Jurkat, Clone E6-1 (cell line): ENCODE measurements at regions not wholly inside any gene's neighbourhood (a gene's known extent, or its start where the extent isn't known, plus 50 kb on each side); places are given as distances from the start of the nearest gene placed in this dataset.

Experiments
- DNase-seq: peaks from one replicate; pipeline ENCODE4 v3.0.0-alpha.2; 2011; ENCODE audit warnings: low read depth, low spot score
- H3K4me3 ChIP-seq: 2 replicates; pipeline ENCODE4 v1.5.1; 2011; ENCODE audit warnings: mild to moderate bottlenecking, low read length, control low read depth, moderate library complexity

DNA sequence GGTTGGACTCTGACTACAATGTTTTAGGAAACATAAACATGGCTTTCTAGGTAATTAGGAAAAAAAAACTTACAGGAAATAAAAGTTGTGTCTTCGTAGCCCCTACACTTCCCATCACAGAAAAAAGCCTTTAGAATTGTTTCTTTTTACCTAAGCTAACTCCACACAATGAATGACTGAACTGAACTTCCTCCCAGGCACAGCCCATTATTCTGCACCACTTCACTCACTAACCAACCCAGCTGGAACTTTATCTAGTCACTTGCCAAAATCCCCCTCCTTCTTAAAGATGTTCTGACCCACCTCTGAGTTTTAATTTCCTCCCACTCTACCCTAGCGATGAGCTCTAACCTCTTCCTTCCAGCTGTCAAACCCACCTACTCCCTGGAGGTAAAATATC is 91.7 kb upstream of the MEOX2 start:
- no peak for DNase-seq
- no peak overlapping the region for H3K4me3 ChIP-seq

DNA sequence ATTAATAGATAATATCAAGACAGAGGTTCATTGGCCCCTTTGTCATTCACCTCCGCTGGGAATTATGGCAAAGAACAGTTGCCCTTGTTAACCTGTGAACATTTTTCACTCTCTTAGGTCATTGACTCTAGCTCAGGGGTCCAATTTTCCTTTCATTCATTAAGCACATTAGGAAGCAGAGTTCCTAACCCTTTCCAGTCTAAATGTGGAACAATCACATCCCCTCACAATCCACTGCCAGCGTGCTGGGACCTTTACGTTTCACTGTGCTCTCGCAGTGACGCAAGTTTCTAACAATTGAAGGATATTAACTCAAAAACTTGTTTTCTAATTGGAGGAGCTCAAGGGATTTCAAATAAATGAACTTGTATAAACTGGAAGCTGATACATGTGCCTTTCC is 79.3 kb upstream of the MEOX2 start:
- H3K4me3 ChIP-seq = no peak overlapping the region
- DNase-seq = no peak

DNA sequence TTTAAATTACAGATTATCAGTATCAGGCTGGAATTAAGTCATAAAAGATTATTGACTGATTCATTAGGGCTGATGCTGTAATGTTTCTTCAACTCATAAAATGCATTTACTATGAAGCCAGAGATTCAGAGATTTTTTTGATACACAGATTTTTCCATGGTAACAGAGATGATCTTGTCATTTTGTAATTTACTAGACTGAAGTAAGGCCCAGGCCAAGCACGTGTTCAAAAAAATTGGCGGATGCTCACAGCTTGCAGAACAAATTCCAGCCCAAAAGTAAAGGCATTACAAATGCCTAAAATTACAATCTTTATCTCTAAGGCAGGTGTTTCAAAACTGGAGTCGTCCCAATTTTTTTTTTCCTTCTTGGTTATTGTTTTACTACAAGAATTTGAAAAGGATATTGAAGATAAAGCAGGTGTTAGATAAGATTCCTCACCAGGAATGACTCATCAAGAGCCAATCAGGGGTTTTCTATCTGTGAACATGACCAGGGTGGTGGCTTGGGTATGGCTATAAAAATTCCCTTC is 78.4 kb upstream of the MEOX2 start:
- H3K4me3 ChIP-seq = no peak overlapping the region
- DNase-seq = no peak

DNA sequence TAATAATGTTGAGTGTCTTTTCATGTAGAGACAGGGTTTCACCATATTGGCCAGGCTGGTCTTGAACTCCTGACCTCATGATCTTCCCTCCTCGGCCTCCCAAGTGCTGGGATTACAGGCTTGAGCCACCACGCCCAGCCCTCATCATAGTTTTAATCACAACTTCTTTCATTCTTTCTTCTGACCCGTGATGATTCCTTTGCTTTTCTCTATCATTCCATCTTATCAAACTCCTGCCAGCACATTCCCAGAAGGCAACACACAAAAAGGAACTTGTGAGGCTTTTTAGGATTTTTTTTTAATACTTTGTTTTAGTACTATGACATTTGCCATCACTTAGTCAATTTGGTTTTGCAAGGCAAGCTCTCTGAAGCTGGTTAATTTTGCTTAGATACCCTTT is 77.5 kb upstream of the MEOX2 start:
- no peak overlapping the region for H3K4me3 ChIP-seq
- DNase-seq = no peak

DNA sequence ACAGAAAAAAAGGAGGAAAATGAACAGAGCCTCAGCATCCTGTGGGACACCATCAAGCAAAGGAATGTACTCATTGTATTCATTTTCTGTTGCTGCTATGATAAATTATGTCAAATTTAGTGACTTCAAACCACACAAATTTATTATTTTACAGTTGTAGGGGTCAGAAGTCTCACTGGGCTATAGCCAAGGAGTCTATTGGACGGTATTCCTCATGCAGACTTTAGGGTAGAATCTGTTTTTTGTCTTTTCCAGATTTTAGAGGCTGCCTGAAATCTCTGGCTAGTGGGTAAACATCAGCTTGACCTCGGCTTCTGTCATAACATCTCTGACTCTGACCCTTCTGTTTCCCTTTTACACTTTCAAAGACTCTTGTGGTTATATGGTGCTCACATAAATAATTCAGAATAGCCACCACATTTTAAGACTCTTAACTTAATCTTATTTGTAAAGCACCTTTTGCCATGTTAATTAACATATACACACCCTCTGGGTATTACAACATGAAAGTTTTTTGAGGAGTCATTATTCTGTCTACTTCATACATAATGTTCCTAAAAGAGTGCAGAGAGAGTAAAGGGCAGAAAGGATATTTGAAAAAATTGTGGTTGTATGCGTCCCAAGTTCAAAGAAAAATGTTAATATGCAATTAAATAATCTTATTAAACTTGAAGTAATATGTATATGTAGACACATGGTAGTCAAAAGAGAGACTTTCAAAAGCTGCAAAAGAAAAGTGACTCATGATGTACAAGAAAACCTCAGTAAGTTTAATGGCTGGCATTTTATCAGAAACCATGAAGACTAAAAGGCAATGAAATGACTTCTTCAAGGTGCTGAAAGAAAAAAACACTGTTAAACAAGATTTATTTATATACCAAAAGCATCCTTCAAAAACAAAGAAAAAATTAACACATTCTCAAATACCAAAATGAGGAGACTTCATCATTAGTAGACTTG is 70.8 kb upstream of the MEOX2 start:
- H3K4me3 ChIP-seq = no peak overlapping the region
- DNase-seq = no peak

DNA sequence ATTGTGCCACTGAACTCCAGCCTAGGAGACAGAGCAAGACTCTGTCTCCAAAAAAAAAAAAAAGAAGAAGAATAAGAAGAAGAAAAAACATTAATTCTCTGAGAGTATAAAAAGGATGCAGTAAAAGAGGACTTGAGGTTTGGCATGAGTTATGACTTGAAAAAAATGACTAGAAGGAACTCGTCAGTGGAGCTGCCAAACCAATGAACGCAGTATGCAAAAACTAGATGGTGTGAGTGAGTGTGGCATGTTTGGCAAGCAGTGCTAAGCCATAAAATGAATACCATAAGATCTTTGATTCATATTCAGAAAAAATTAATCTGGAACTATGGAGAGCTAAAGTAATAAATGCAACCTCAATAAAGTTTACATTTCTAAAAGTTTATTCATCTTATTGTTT is 68.6 kb upstream of the MEOX2 start:
- DNase-seq = no peak
- no peak overlapping the region for H3K4me3 ChIP-seq

DNA sequence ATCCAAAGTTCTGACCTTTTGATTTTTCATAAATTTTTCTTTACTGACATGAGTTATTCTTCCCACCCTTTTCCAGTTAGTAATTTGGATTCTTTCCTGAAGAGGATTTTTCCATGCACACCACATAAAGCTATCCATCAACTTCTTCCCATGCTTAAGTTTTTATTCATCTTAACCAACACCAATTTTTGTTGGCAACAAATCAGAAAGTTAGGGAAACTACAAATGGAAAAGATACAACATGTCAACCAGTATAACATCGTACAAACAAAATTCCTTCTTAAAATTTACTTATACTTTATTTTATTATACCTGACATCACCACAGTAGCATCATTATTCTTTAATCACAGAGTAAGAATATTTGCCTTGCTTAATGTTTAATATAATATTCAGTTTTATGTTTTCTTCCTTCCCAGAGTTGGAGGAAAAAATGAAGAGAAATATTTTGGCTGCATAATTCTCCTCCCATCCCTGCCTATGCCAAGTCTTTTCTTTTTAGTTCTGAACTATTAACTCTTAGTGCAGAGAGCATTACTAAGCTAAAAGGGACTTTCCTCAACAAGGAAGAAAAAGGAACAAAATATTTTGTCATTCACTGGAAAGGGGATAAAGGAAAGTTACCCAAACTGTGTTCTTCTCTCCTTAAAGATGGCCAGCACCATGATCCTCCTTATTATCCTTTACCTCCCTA is 67.5 kb upstream of the MEOX2 start:
- no peak overlapping the region for H3K4me3 ChIP-seq
- no peak for DNase-seq

DNA sequence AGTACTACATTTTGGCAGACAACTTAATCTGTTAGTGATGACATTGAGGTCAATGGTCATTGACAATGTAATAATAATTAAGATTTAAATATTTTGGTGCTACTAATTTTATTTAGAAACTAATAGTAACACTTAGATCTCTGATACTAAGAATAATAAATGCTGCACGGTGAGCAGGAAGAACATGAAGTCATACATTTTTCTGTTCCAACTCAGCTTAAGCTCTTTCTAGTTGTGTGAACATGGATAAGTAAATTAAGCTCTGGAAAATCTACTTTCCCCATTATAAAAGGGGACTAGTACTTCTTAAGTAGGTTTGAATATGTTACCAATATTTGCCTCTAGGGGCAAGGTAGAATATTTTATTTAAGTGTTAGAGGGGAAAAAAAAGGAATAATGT is 65.9 kb upstream of the MEOX2 start:
- no peak for DNase-seq
- H3K4me3 ChIP-seq = no peak overlapping the region

DNA sequence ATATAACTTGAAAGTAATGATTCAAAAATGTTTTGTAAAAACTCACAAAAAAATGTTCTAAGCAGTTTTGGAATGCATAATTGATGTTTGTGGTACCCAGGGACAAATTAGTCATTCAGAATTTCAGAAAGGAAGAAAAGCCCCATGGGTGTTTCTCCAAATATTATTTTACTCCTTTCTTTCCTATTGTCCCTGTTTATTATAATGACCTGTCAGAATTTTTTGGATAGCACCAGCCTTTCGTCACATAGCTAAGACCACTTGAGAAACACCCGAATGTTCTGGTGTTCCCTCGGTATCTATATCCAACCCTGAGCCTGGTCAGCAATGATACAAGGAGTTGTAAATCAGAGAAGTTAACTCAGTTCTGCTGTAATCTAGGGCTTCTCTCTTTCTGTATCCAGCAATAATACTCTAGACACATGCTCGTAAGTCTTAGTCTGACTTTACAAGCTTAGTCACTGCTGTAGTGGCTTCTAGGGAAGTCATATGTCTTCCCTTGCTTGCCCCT is 64.8 kb upstream of the MEOX2 start:
- no peak overlapping the region for H3K4me3 ChIP-seq
- no peak for DNase-seq

DNA sequence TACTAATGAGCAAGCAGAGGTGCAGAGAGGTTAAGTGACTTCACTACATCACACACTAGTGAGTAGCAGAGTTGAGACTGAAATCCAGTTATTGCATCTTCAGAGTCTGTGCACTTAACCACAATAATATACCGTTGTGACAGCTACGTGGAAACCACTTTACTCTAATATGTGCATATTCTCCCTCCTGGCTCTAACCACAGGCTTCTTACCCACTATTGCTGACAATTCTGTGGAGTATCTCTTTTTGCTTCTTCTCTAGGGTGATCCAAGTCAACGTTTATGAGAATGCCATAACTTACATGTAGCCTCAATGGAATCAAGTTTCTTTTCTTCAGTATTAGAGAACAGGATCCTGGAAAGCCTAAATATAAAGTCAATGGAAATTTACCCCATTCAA is 64.2 kb upstream of the MEOX2 start:
- no peak overlapping the region for H3K4me3 ChIP-seq
- peak; percentile 3 for DNase-seq

DNA sequence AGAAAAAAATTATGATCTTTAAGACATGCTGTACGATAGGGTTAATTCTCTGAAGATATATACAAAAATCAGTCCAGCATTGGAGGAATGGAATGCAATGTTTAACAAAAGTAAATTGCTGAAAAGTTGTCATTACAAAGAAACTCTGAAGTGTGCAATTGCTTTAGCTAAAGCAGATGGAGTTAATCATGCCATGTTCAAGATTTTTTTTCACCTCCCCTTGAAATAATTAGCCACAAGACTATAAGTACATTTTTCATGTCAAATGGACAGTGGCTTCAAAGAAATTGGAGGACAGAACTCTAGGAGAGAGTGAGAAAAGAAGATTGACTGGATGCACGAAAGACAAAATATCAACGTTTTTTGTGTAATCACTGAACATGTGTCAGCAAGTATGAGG is 63.1 kb upstream of the MEOX2 start:
- no peak for DNase-seq

DNA sequence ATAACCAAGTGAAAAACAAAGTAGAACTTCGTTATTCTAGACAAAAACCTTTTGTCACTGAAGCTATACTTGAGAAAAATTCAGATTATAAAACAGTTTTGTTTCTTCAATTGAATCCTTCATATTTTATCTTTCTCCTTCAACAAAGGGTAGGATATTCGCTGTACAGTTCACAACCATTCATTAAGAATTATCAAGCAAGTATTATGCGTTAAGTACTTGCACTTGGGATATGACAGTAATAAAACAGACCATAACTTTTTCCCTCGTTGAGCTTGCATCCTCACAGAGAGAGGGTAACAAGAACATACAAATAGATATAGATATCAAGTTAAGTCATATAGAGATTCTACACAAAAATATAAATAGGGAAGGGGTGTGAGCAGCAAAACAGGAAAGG is 61.2 kb upstream of the MEOX2 start:
- no peak for DNase-seq
- H3K4me3 ChIP-seq = no peak overlapping the region

More for the DNA sequence above, 63.1 kb upstream of the MEOX2 start:
- H3K4me3 ChIP-seq = no peak overlapping the region

DNA sequence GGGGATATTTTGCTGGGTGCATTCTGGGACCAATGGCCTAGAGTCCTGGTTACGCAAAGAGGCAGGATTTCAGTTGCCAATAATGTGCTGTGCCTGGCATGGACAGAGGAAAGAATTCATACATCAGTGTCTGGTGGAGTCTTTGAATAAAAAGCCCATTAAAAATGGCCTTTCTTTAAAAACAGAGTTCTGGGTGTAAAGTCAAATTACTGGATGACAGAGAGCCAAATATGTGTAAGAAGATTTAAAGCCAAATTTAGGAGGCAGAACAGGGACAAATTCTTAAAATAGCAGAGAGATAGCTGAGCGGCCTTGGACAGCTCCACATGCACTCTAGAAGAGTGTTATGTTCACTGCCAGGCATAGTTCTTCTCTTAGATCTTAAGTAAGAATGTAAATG is 60.8 kb upstream of the MEOX2 start:
- no peak overlapping the region for H3K4me3 ChIP-seq
- DNase-seq = no peak

DNA sequence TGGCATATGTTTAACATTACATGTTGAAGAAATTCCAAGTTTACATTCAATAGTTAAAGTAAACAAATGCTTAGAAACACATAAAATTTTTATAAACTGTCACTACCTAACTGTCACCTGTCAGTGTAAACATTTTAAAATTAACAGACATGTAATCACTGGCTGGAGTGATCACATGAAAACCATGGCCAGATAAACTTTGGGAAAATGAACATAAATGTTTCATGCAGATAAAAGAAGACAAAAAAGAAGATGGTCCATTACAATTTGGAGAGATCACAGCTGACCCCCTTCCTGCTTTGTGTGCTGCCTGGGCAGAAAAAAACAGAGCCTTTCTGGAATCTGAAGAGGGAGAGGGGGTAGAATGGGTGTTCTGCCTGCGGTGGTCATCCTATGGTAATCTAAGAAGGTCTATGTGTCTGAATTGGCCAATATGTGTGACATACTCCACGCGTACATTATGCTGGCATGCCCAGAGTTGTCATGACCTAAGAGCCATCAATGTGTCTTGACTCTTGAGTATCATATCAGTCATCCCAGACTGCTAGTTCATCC is 57.5 kb upstream of the MEOX2 start:
- no peak for DNase-seq
- no peak overlapping the region for H3K4me3 ChIP-seq

DNA sequence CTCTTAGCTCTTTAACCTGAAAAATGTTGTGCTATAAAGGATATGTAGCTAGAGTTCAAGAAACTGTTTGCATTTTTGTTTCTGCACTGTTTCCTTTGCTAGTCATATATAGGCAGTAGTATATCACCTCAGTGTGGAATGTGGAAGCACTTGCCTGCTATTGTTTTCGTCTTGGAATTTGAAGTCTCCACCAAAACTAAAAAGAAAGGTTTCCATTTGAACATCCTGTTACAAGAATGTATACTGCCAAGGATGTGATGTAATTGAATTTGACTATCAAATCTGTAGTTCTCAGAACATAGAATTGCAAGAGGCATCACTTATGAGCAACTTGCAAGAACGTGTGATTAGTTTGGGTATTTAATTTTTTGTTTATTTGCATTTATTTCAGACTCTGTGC is 51.1 kb upstream of the MEOX2 start:
- DNase-seq = no peak
- no peak overlapping the region for H3K4me3 ChIP-seq
